ENCODE measurements at regions not wholly inside any gene's neighbourhood (a gene's known extent, or its start where the extent isn't known, plus 50 kb on each side); places are given as distances from the start of the nearest gene placed in this dataset.
A peak's percentile ranks its signal among the peaks of the same experiment; 100 is the strongest.

- Mint-ChIP-seq H3K36me3 (ENCODE audit: low read depth) (no peaks in the 10 kb centered on the region), H3K27me3 (ENCODE audit: insufficient read depth) (no peaks in the 10 kb centered on the region), H3K27ac (no peak overlapping the region), H3K9me3 (peaks cover 36% of the 10 kb centered on the region), H3K4me1 (peaks cover 1% of the 10 kb centered on the region), H3K4me3 (no peak overlapping the region)
- Histone ChIP-seq H3K4me1 (ENCODE audit: control insufficient read depth, insufficient read depth, low read length) (no peaks in the 10 kb centered on the region), H3K36me3 (ENCODE audit: control insufficient read depth, insufficient read depth, low read length) (no peaks in the 10 kb centered on the region), H3K9me3 (ENCODE audit: control insufficient read depth, low read length) (peaks cover 10% of the 10 kb centered on the region), H3K27ac (ENCODE audit: low read depth, low read length) (no peak overlapping the region), H3K27me3 (ENCODE audit: control insufficient read depth, insufficient read depth, low read length, poor library complexity, severe bottlenecking) (no peaks in the 10 kb centered on the region), H3K4me3 (ENCODE audit: low read length) (no peak overlapping the region), H3K9ac (ENCODE audit: extremely low read depth, low read length, poor library complexity, severe bottlenecking) (no peak overlapping the region)
- TF ChIP-seq CTCF (conservative IDR thresholded peaks at IDR 0.05), result no peak
- no peak for DNase-seq
- 100% methylated on average over 1 of the region's 2 CpGs; no CpG with 5 or more reads in 1 of the 2 experiments for WGBS, 2 experiments (ENCODE audit: insufficient coverage in 1 of 2, insufficient read length in 1 of 2)
These were observed 526.4 kb downstream of the CDH10 start for GRCh38 chr5:24118351-24118750.

- Histone ChIP-seq H3K27me3 (ENCODE audit: control insufficient read depth, insufficient read depth, low read length, poor library complexity, severe bottlenecking) (no peaks in the 10 kb centered on the region), H3K9ac (ENCODE audit: extremely low read depth, low read length, poor library complexity, severe bottlenecking) (no peak overlapping the region), H3K27ac (ENCODE audit: low read depth, low read length) (no peak overlapping the region), H3K36me3 (ENCODE audit: control insufficient read depth, insufficient read depth, low read length) (no peaks in the 10 kb centered on the region), H3K4me3 (ENCODE audit: low read length) (no peak overlapping the region), H3K9me3 (ENCODE audit: control insufficient read depth, low read length) (no peaks in the 10 kb centered on the region), H3K4me1 (ENCODE audit: control insufficient read depth, insufficient read depth, low read length) (no peaks in the 10 kb centered on the region)
- no peak for DNase-seq
- no peak overlapping the region for H3K4me3 Mint-ChIP-seq
- H3K27ac Mint-ChIP-seq, result no peak overlapping the region
- H3K4me1 Mint-ChIP-seq, result no peaks in the 10 kb centered on the region
- H3K9me3 Mint-ChIP-seq, result no peaks in the 10 kb centered on the region
- H3K36me3 Mint-ChIP-seq (ENCODE audit: low read depth), result no peaks in the 10 kb centered on the region
- H3K27me3 Mint-ChIP-seq (ENCODE audit: insufficient read depth), result no peaks in the 10 kb centered on the region
- no peak for TF ChIP-seq CTCF (conservative IDR thresholded peaks at IDR 0.05)
These were observed 509.2 kb downstream of the CDH10 start for GRCh38 chr5:24135536-24135935.

GRCh38 chr5:24141046-24141445 is 503.7 kb downstream of the CDH10 start:
- Histone ChIP-seq H3K9ac (ENCODE audit: extremely low read depth, low read length, poor library complexity, severe bottlenecking) (no peak overlapping the region), H3K4me1 (ENCODE audit: control insufficient read depth, insufficient read depth, low read length) (no peaks in the 10 kb centered on the region), H3K4me3 (ENCODE audit: low read length) (no peak overlapping the region), H3K36me3 (ENCODE audit: control insufficient read depth, insufficient read depth, low read length) (no peaks in the 10 kb centered on the region), H3K27me3 (ENCODE audit: control insufficient read depth, insufficient read depth, low read length, poor library complexity, severe bottlenecking) (no peaks in the 10 kb centered on the region), H3K27ac (ENCODE audit: low read depth, low read length) (no peak overlapping the region), H3K9me3 (ENCODE audit: control insufficient read depth, low read length) (no peaks in the 10 kb centered on the region)
- no peaks in the 10 kb centered on the region for H3K4me1 Mint-ChIP-seq
- WGBS, 2 experiments (ENCODE audit: insufficient coverage in 1 of 2, insufficient read length in 1 of 2), result 85 to 100% methylated on average over 1 to 3 of the region's 3 CpGs
- TF ChIP-seq CTCF (conservative IDR thresholded peaks at IDR 0.05), result no peak
- H3K27ac Mint-ChIP-seq, result no peak overlapping the region
- no peaks in the 10 kb centered on the region for H3K9me3 Mint-ChIP-seq
- DNase-seq, result peak; percentile 57
- no peaks in the 10 kb centered on the region for H3K36me3 Mint-ChIP-seq (ENCODE audit: low read depth)
- H3K4me3 Mint-ChIP-seq, result no peak overlapping the region
- H3K27me3 Mint-ChIP-seq (ENCODE audit: insufficient read depth), result no peaks in the 10 kb centered on the region

Measured in endodermal cell (in vitro differentiated cells).